Memory B cell (primary cell): ENCODE measurements at regions not wholly inside any gene's neighbourhood (a gene's known extent, or its start where the extent isn't known, plus 50 kb on each side); places are given as distances from the start of the nearest gene placed in this dataset.
"Not testable (repeated sequence)": the region's sequence is repeated elsewhere in the genome, so short reads cannot be mapped to it uniquely, and the experiment has no call there.

Experiments
- ATAC-seq: fragments of 150-1000 bp; cut with Tn5 transposase; 2 replicates; pipeline ENCODE4 v1.10.0; 2021; ENCODE audit warnings: low read depth, mild to moderate bottlenecking, moderate library complexity
- DNase-seq, 2 donors: peaks; one replicate each; pipeline ENCODE4 v3.0.0; 2022; ENCODE audit warnings: low spot score in 2 of 2
- H3K27ac Mint-ChIP-seq: one replicate; pipeline ENCODE4 v1.8.0; 2022; ENCODE audit warnings: mild to moderate bottlenecking, moderate library complexity, mixed read lengths
- H3K27me3 Mint-ChIP-seq: one replicate; pipeline ENCODE4 v1.8.0; 2022; ENCODE audit warnings: mixed read lengths
- H3K36me3 Mint-ChIP-seq: one replicate; pipeline ENCODE4 v1.8.0; 2022; ENCODE audit warnings: mild to moderate bottlenecking, mixed read lengths
- H3K4me1 Mint-ChIP-seq: one replicate; pipeline ENCODE4 v1.8.0; 2022; ENCODE audit warnings: mixed read lengths
- H3K4me3 Mint-ChIP-seq: one replicate; pipeline ENCODE4 v1.8.0; 2022; ENCODE audit warnings: mild to moderate bottlenecking, moderate library complexity, mixed read lengths
- H3K9me3 Mint-ChIP-seq: one replicate; pipeline ENCODE4 v1.8.0; 2022; ENCODE audit warnings: mixed read lengths

DNA sequence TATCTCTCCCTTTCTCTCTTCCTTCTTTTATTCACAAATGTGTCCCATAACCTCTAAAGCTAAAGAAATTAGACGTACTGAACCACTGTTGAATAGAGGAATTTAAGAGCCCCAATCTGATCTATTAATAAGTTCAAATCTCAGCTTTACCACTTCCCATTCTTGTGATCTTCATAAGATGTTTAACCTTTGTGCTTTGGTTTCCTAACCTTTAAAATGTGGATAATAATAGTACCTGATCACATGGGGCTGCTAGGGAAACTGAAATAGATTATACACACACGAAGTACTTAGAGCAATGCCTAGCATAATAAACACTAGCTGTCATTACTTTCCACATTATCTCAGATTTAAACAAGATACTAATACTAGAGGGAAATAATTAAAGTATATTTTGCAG lies 324.3 kb upstream of the SEMA6A start:
- DNase-seq (no peak), ATAC-seq (no peak)
- no peaks in the 10 kb centered on the region for H3K27me3 Mint-ChIP-seq
- H3K9me3 Mint-ChIP-seq: peaks cover 1% of the 10 kb centered on the region
- H3K36me3 Mint-ChIP-seq: no peaks in the 10 kb centered on the region
- H3K4me3 Mint-ChIP-seq: no peak overlapping the region
- no peak overlapping the region for H3K27ac Mint-ChIP-seq
- no peaks in the 10 kb centered on the region for H3K4me1 Mint-ChIP-seq

- Mint-ChIP-seq H3K4me3 (no peak overlapping the region), H3K9me3 (peaks cover 1% of the 10 kb centered on the region), H3K27me3 (no peaks in the 10 kb centered on the region), H3K27ac (no peak overlapping the region), H3K4me1 (no peaks in the 10 kb centered on the region), H3K36me3 (no peaks in the 10 kb centered on the region)
- ATAC-seq (no peak), DNase-seq (no peak)
These were observed 322.7 kb upstream of the SEMA6A start for GRCh38 chr5:116897291-116897690.

DNA sequence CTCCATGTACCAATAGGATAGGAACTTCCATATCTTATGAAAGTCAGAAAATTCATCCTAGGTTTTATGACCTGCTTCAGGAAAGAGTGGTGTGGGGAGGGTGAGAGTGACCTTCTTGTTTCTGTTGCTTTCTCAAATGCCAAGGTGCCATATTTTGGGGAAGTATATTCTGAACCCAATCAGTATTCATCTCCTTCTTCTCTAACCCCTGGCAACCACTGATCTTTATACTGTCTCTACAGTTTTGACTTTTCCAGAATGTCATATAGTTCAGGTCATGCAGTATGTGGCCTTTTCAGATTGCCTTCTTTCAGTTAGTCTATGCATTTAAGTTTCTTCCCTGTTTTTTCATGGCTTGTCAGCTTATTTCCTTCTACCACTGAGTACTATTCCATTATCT lies 321.4 kb upstream of the SEMA6A start:
- no peak for ATAC-seq
- Mint-ChIP-seq H3K9me3 (no peaks in the 10 kb centered on the region), H3K36me3 (no peaks in the 10 kb centered on the region), H3K27ac (no peak overlapping the region), H3K27me3 (no peaks in the 10 kb centered on the region), H3K4me1 (no peaks in the 10 kb centered on the region), H3K4me3 (no peak overlapping the region)
- DNase-seq: no peak

- Mint-ChIP-seq H3K36me3 (no peaks in the 10 kb centered on the region), H3K27ac (no peak overlapping the region), H3K4me3 (no peak overlapping the region), H3K27me3 (no peaks in the 10 kb centered on the region), H3K9me3 (no peaks in the 10 kb centered on the region), H3K4me1 (no peaks in the 10 kb centered on the region)
- ATAC-seq (no peak), DNase-seq (no peak)
These were observed 318.4 kb upstream of the SEMA6A start for GRCh38 chr5:116892993-116893392.

DNA sequence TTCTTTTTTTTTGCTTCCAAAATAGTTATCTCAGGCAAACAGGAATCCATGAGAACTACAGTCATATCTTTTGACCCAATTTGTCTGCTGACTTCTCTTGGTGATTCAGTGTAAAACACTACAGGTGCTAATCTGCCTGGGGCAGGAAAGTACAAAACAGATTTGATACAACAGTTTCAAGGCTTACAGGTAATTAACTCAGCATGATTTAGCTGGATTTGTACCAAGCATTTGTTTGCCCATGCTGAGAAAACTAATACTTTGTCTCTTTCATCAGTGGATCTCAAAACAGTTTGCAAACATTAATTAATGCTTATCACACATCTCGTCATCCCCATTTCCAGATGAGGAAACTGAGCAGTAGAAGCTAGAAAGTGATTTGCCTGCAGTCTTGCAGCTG lies 312.5 kb upstream of the SEMA6A start:
- Mint-ChIP-seq H3K4me1 (no peaks in the 10 kb centered on the region), H3K4me3 (no peak overlapping the region), H3K36me3 (no peaks in the 10 kb centered on the region), H3K9me3 (no peaks in the 10 kb centered on the region), H3K27me3 (no peaks in the 10 kb centered on the region), H3K27ac (no peak overlapping the region)
- DNase-seq: no peak
- no peak for ATAC-seq

- no peak for ATAC-seq
- Mint-ChIP-seq H3K27ac (no peak overlapping the region), H3K4me1 (no peaks in the 10 kb centered on the region), H3K9me3 (no peaks in the 10 kb centered on the region), H3K4me3 (no peak overlapping the region), H3K27me3 (no peaks in the 10 kb centered on the region), H3K36me3 (no peaks in the 10 kb centered on the region)
- no peak for DNase-seq
These were observed 311.2 kb upstream of the SEMA6A start for GRCh38 chr5:116885825-116886224.

DNA sequence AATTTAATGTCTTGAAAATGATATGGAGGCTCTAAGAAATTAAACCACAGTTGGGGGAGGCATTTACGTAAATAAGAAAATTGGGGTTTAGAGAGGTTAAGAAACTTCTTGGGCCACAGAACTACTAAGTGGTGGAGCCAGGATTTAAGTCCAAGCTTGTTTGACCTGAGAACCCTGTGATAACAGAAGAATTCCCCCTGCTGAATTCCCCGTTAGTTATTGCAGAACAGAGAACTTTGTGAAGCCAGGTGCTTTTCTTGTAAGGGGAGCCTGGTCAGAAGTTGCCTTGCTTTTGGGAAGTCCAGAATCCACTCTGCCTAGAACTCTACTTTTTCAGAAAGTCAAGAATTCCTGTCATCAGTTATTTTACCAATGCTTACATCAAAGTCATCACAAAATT lies 309.3 kb upstream of the SEMA6A start:
- ATAC-seq: no peak
- H3K4me1 Mint-ChIP-seq: no peaks in the 10 kb centered on the region

GRCh38 chr5:116881921-116882531 lies 307.4 kb upstream of the SEMA6A start:
- Mint-ChIP-seq H3K36me3 (no peaks in the 10 kb centered on the region), H3K4me1 (no peaks in the 10 kb centered on the region), H3K27me3 (peaks cover 2% of the 10 kb centered on the region), H3K27ac (no peak overlapping the region), H3K4me3 (no peak overlapping the region), H3K9me3 (no peaks in the 10 kb centered on the region)
- no peak for ATAC-seq
- no peak for DNase-seq

More for the DNA sequence above, 309.3 kb upstream of the SEMA6A start:
- Mint-ChIP-seq H3K27ac (no peak overlapping the region), H3K36me3 (no peaks in the 10 kb centered on the region), H3K4me3 (no peak overlapping the region), H3K27me3 (no peaks in the 10 kb centered on the region), H3K9me3 (no peaks in the 10 kb centered on the region)
- no peak for DNase-seq

DNA sequence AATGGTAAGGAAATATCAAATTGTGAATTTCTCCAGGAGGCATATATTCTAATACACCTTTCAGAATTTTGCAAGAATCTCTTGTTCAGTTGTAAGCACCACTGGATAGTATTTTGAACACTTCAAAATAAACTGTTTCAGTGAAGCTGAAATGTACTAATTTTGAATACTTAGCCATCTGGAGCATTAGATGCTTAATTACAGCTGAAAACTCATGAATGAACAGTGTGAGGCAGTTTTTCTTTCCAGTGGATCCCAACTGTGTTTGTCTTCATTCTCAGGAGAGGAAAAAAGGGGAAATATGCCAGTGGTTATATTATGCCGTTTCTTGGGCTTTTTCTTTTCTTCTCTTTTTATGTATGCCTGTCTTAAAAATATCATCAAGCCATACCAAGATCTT lies 306.0 kb upstream of the SEMA6A start:
- no peaks in the 10 kb centered on the region for H3K36me3 Mint-ChIP-seq
- no peak overlapping the region for H3K27ac Mint-ChIP-seq
- DNase-seq (no peak), ATAC-seq (no peak)
- no peaks in the 10 kb centered on the region for H3K4me1 Mint-ChIP-seq
- no peaks in the 10 kb centered on the region for H3K9me3 Mint-ChIP-seq
- peaks cover 4% of the 10 kb centered on the region for H3K27me3 Mint-ChIP-seq
- H3K4me3 Mint-ChIP-seq: no peak overlapping the region

- Mint-ChIP-seq H3K4me1 (no peaks in the 10 kb centered on the region), H3K9me3 (no peaks in the 10 kb centered on the region), H3K27ac (no peak overlapping the region), H3K27me3 (peaks cover 4% of the 10 kb centered on the region), H3K36me3 (no peaks in the 10 kb centered on the region), H3K4me3 (no peak overlapping the region)
- ATAC-seq (no peak), DNase-seq (no peak)
These were observed 305.5 kb upstream of the SEMA6A start for GRCh38 chr5:116880150-116880549.

GRCh38 chr5:116876240-116876840 lies 301.7 kb upstream of the SEMA6A start:
- DNase-seq (no peak), ATAC-seq (no peak)
- H3K27ac Mint-ChIP-seq: no peak overlapping the region
- H3K9me3 Mint-ChIP-seq: no peaks in the 10 kb centered on the region
- no peaks in the 10 kb centered on the region for H3K4me1 Mint-ChIP-seq
- peaks cover 4% of the 10 kb centered on the region for H3K27me3 Mint-ChIP-seq
- no peak overlapping the region for H3K4me3 Mint-ChIP-seq
- no peaks in the 10 kb centered on the region for H3K36me3 Mint-ChIP-seq

DNA sequence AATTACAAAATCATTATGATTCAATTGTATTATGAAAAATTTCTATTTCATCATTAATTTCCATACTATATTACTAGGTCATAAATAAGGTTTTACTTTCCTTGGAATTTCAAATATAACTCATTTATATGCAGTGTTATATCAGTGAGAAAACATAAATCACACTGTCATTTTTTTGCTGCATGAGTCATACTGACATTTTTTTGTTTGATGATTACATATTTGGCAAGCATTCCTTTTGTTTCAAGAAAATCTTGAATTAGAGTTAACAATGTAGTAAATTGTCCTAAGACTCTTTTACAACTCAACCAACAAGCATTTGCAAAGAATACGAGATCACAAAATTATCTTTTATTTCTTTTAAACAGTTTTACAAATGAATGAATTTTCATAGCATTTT lies 298.4 kb upstream of the SEMA6A start:
- Mint-ChIP-seq H3K9me3 (peaks cover 4% of the 10 kb centered on the region), H3K36me3 (no peaks in the 10 kb centered on the region), H3K27ac (no peak overlapping the region), H3K4me3 (no peak overlapping the region), H3K4me1 (no peaks in the 10 kb centered on the region), H3K27me3 (peaks cover 4% of the 10 kb centered on the region)
- no peak for DNase-seq
- ATAC-seq: no peak

DNA sequence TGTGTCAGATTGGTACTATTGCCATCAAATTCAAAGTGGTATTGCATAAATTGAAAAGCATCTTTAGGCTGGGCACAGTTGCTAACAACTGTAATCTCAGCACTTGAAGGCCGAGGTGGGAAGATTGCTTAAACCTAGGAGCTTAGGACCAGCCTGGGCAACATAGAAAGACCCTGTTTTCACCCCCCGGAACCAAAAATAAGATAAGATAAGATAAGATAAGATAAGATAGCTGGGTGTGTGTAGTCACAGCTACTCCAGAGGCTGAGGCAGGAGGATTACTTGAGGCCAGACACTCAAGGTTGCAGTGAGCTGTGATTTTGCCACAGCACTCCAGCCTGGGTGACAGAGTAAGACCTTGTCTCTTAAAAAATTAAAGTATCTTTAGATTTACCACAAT lies 297.9 kb upstream of the SEMA6A start:
- no peak overlapping the region for H3K27ac Mint-ChIP-seq
- ATAC-seq: no peak
- H3K27me3 Mint-ChIP-seq: peaks cover 4% of the 10 kb centered on the region
- H3K36me3 Mint-ChIP-seq: no peaks in the 10 kb centered on the region
- no peak for DNase-seq
- H3K4me3 Mint-ChIP-seq: no peak overlapping the region
- no peaks in the 10 kb centered on the region for H3K4me1 Mint-ChIP-seq
- H3K9me3 Mint-ChIP-seq: peaks cover 4% of the 10 kb centered on the region

DNA sequence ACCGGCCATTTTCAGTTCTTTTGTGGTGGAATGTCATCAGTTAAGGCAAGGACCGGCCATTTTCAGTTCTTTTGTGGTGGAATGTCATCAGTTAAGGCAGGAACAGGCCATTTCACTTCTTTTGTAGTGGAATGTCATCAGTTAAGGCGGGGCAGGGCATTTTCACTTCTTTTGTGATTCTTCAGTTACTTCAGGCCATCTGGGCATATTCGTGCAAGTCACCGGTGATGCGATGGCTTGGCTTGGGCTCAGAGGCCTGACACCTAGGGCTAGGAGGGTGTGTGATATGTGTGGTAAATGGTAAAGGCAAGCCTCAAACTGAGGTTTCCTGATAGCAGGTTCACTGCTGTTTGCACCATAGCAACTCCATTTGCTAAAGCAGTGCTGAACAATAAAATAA lies 293.2 kb upstream of the SEMA6A start:
- H3K27ac Mint-ChIP-seq, H3K9me3 Mint-ChIP-seq: not testable (repeated sequence)

GRCh38 chr5:116865651-116866050 lies 291.0 kb upstream of the SEMA6A start:
- Mint-ChIP-seq H3K27me3 (no peaks in the 10 kb centered on the region), H3K36me3 (no peaks in the 10 kb centered on the region), H3K9me3 (peaks cover 5% of the 10 kb centered on the region), H3K4me3 (no peak overlapping the region), H3K27ac (no peak overlapping the region), H3K4me1 (no peaks in the 10 kb centered on the region)
- DNase-seq (no peak), ATAC-seq (no peak)

More for the DNA sequence above, 293.2 kb upstream of the SEMA6A start:
- DNase-seq, H3K27me3 Mint-ChIP-seq, H3K4me1 Mint-ChIP-seq, H3K36me3 Mint-ChIP-seq, ATAC-seq, H3K4me3 Mint-ChIP-seq: not testable (repeated sequence)
